GM23338 (cell line): ENCODE measurements at regions not wholly inside any gene's neighbourhood (a gene's known extent, or its start where the extent isn't known, plus 50 kb on each side); places are given as distances from the start of the nearest gene placed in this dataset.

Experiments
- ATAC-seq: fragments of 200-7000 bp; cut with Tn5 transposase; 3 replicates; pipeline ENCODE4 v1.9.1; 2020
- DNase-seq: peaks from one replicate; pipeline ENCODE4 v3.0.0-alpha.2; 2015; ENCODE audit warnings: low spot score
- H2AFZ ChIP-seq: fragments of 200-600 bp; sonication (generic); 2 replicates; pipeline ENCODE4 v1.8.0; 2016; ENCODE audit warnings: antibody characterized with exemption, mild to moderate bottlenecking, moderate library complexity
- H3F3A ChIP-seq: fragments of 200-600 bp; sonication (generic); replicated peaks from 2 replicates; pipeline ENCODE4 v1.8.0; 2017; ENCODE audit warnings: antibody characterized with exemption, mixed run types, low read depth
- H3K27ac ChIP-seq: fragments of 200-600 bp; sonication (generic); 2 replicates; pipeline ENCODE4 v1.6.1; 2016; ENCODE audit warnings: low read depth
- H3K27me3 ChIP-seq: fragments of 200-600 bp; sonication (generic); 2 replicates; pipeline ENCODE4 v1.8.0; 2016; ENCODE audit warnings: mild to moderate bottlenecking, mixed run types, moderate library complexity; ENCODE audit not compliant: insufficient read depth
- H3K36me3 ChIP-seq: fragments of 200-600 bp; sonication (generic); 2 replicates; pipeline ENCODE4 v1.8.0; 2016; ENCODE audit warnings: mild to moderate bottlenecking; ENCODE audit not compliant: insufficient read depth
- H3K4me1 ChIP-seq: fragments of 200-600 bp; sonication (generic); 2 replicates; pipeline ENCODE4 v1.8.0; 2016; ENCODE audit warnings: mild to moderate bottlenecking, moderate library complexity; ENCODE audit not compliant: insufficient read depth
- H3K4me2 ChIP-seq: fragments of 200-600 bp; sonication (generic); 2 replicates; pipeline ENCODE4 v1.7.1; 2017; ENCODE audit warnings: mixed run types
- H3K4me3 ChIP-seq: fragments of 200-600 bp; sonication (generic); 2 replicates; pipeline ENCODE4 v1.6.1; 2016; ENCODE audit warnings: mixed run types
- H3K79me2 ChIP-seq: fragments of 200-600 bp; sonication (generic); replicated peaks from 2 replicates; pipeline ENCODE4 v1.8.0; 2017; ENCODE audit warnings: mild to moderate bottlenecking; ENCODE audit not compliant: insufficient read depth
- H3K9me2 ChIP-seq: fragments of 200-600 bp; sonication (generic); 2 replicates; pipeline ENCODE4 v1.8.0; 2017; ENCODE audit not compliant: insufficient read depth
- H4K20me1 ChIP-seq: fragments of 200-600 bp; sonication (generic); replicated peaks from 2 replicates; pipeline ENCODE4 v1.8.0; 2017; ENCODE audit warnings: mild to moderate bottlenecking; ENCODE audit not compliant: insufficient read depth
- H3K27ac Mint-ChIP-seq: 2 replicates; pipeline ENCODE4 v1.8.0; 2020; ENCODE audit warnings: inconsistent platforms, mild to moderate bottlenecking, moderate library complexity, mixed read lengths
- H3K27me3 Mint-ChIP-seq: 3 replicates; pipeline ENCODE4 v1.8.0; 2022; ENCODE audit warnings: low read depth, mild to moderate bottlenecking, moderate library complexity, mixed read lengths, inconsistent platforms; ENCODE audit not compliant: insufficient read depth, poor library complexity
- H3K36me3 Mint-ChIP-seq: 3 replicates; pipeline ENCODE4 v1.8.0; 2021; ENCODE audit warnings: low read depth, mild to moderate bottlenecking, inconsistent platforms, moderate library complexity, mixed read lengths
- H3K4me1 Mint-ChIP-seq: 3 replicates; pipeline ENCODE4 v1.8.0; 2020; ENCODE audit warnings: mild to moderate bottlenecking, inconsistent platforms, mixed read lengths
- H3K4me3 Mint-ChIP-seq: 3 replicates; pipeline ENCODE4 v1.8.0; 2021; ENCODE audit warnings: moderate library complexity, mild to moderate bottlenecking, inconsistent platforms, mixed read lengths
- H3K9me3 Mint-ChIP-seq: 3 replicates; pipeline ENCODE4 v1.8.0; 2020; ENCODE audit warnings: moderate library complexity, mild to moderate bottlenecking, inconsistent platforms, mixed read lengths
- CREB1 ChIP-seq: fragments of 250-450 bp; sonication (Bioruptor Pico); IDR thresholded peaks from 2 replicates; pipeline ENCODE4 v1.5.0; 2020; ENCODE audit warnings: low read depth, mild to moderate bottlenecking, moderate library complexity
- CTCF ChIP-seq, 2 experiments: fragments of 200-600 bp in 1 of 2; sonication (generic) in 1 of 2; conservative IDR thresholded peaks; 2 replicates each; pipeline versions ENCODE4 v1.5.1 to v1.6.1; 2016 to 2017; ENCODE audit warnings: antibody characterized with exemption in 2 of 2, low read depth in 2 of 2, mild to moderate bottlenecking in 2 of 2, moderate library complexity in 1 of 2
- EZH2 ChIP-seq: fragments of 200-600 bp; sonication (generic); IDR thresholded peaks from one replicate; pipeline ENCODE4 v1.8.0; 2017; ENCODE audit warnings: antibody characterized with exemption, mild to moderate bottlenecking, low read depth; ENCODE audit not compliant: unreplicated experiment
- EZH2phosphoT487 ChIP-seq: fragments of 200-600 bp; sonication (generic); IDR thresholded peaks from one replicate; pipeline ENCODE4 v1.8.1; 2018; ENCODE audit warnings: antibody characterized with exemption; ENCODE audit not compliant: unreplicated experiment
- JUNB ChIP-seq: IDR thresholded peaks from one replicate; pipeline ENCODE4 v1.6.1; 2016; ENCODE audit warnings: antibody characterized with exemption; ENCODE audit not compliant: unreplicated experiment
- NANOG ChIP-seq: IDR thresholded peaks from 2 replicates; pipeline ENCODE4 v1.6.1; 2016; ENCODE audit warnings: antibody characterized with exemption, borderline replicate concordance
- POLR2AphosphoS5 ChIP-seq: IDR thresholded peaks from 2 replicates; pipeline ENCODE4 v1.6.1; 2016; ENCODE audit warnings: antibody characterized with exemption, low read depth
- REST ChIP-seq: IDR thresholded peaks from one replicate; pipeline ENCODE4 v1.6.1; 2018; ENCODE audit warnings: antibody characterized with exemption; ENCODE audit not compliant: unreplicated experiment
- STAT1 ChIP-seq: IDR thresholded peaks from one replicate; pipeline ENCODE4 v1.6.1; 2016; ENCODE audit warnings: antibody characterized with exemption; ENCODE audit not compliant: unreplicated experiment
- ZNF114 ChIP-seq: fragments of 250-450 bp; sonication (Bioruptor Pico); IDR thresholded peaks from 2 replicates; pipeline ENCODE4 v1.5.0; 2020; ENCODE audit warnings: mild to moderate bottlenecking, moderate library complexity
- ZNF331 ChIP-seq: fragments of 250-450 bp; sonication (Bioruptor Pico); IDR thresholded peaks from 2 replicates; pipeline ENCODE4 v1.5.0; 2020; ENCODE audit warnings: low read depth, mild to moderate bottlenecking, moderate library complexity
- TF ChIP-seq, protein P1 (sequence below): fragments of 250-450 bp; sonication (Bioruptor Pico); IDR thresholded peaks from 2 replicates; pipeline ENCODE4 v1.5.0; 2020; ENCODE audit warnings: mild to moderate bottlenecking, moderate library complexity
- TF ChIP-seq, protein P2 (sequence below): IDR thresholded peaks from 2 replicates; pipeline ENCODE4 v1.6.1; 2016; ENCODE audit warnings: antibody characterized with exemption

DNA sequence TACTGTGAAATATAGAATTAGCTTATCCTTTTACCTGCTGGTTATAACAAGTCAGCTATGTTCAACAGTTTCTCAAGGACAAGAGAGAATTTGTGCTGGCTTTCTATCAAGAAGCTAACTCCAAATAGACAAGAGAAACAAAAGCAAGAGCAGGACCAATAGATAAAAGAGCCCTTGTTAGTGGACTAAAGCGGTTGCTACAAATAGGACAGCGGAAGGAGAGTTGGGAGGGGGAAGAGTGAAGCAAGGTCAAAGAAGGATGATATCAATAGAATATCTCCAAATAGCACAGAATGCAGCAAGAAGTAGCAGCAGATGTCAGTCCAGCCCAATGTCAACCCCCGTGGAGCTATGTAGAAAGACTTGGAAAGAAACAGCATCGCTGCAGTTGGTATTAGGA is 53.0 kb upstream of the AKT3 start:
- Histone ChIP-seq H3K4me3 (no peak overlapping the region), H2AFZ (no peak overlapping the region), H3F3A (no peaks in the 10 kb centered on the region), H3K9me2 (peaks cover under 1% of the 10 kb centered on the region; the same call in 1 of the 2 replicates), H3K4me2 (no peak overlapping the region), H4K20me1 (no peaks in the 10 kb centered on the region), H3K79me2 (no peaks in the 10 kb centered on the region), H3K27ac (no peak overlapping the region), H3K4me1 (no peaks in the 10 kb centered on the region), H3K36me3 (no peaks in the 10 kb centered on the region), H3K27me3 (no peaks in the 10 kb centered on the region)
- ATAC-seq (no peak), DNase-seq (no peak)
- H3K9me3 Mint-ChIP-seq: no peaks in the 10 kb centered on the region
- H3K4me3 Mint-ChIP-seq: no peak overlapping the region
- H3K27ac Mint-ChIP-seq: no peak overlapping the region
- TF ChIP-seq REST (no peak), ZNF331 (no peak), CREB1 (no peak), STAT1 (no peak), EZH2phosphoT487 (no peak), JUNB (no peak), CTCF (conservative IDR thresholded peaks at IDR 0.05; ENCODE audit: low read depth in 2 of 2) (no peak), NANOG (no peak), POLR2AphosphoS5 (no peak), EZH2 (no peak), ZNF114 (no peak)
- TF ChIP-seq, protein P1, sequence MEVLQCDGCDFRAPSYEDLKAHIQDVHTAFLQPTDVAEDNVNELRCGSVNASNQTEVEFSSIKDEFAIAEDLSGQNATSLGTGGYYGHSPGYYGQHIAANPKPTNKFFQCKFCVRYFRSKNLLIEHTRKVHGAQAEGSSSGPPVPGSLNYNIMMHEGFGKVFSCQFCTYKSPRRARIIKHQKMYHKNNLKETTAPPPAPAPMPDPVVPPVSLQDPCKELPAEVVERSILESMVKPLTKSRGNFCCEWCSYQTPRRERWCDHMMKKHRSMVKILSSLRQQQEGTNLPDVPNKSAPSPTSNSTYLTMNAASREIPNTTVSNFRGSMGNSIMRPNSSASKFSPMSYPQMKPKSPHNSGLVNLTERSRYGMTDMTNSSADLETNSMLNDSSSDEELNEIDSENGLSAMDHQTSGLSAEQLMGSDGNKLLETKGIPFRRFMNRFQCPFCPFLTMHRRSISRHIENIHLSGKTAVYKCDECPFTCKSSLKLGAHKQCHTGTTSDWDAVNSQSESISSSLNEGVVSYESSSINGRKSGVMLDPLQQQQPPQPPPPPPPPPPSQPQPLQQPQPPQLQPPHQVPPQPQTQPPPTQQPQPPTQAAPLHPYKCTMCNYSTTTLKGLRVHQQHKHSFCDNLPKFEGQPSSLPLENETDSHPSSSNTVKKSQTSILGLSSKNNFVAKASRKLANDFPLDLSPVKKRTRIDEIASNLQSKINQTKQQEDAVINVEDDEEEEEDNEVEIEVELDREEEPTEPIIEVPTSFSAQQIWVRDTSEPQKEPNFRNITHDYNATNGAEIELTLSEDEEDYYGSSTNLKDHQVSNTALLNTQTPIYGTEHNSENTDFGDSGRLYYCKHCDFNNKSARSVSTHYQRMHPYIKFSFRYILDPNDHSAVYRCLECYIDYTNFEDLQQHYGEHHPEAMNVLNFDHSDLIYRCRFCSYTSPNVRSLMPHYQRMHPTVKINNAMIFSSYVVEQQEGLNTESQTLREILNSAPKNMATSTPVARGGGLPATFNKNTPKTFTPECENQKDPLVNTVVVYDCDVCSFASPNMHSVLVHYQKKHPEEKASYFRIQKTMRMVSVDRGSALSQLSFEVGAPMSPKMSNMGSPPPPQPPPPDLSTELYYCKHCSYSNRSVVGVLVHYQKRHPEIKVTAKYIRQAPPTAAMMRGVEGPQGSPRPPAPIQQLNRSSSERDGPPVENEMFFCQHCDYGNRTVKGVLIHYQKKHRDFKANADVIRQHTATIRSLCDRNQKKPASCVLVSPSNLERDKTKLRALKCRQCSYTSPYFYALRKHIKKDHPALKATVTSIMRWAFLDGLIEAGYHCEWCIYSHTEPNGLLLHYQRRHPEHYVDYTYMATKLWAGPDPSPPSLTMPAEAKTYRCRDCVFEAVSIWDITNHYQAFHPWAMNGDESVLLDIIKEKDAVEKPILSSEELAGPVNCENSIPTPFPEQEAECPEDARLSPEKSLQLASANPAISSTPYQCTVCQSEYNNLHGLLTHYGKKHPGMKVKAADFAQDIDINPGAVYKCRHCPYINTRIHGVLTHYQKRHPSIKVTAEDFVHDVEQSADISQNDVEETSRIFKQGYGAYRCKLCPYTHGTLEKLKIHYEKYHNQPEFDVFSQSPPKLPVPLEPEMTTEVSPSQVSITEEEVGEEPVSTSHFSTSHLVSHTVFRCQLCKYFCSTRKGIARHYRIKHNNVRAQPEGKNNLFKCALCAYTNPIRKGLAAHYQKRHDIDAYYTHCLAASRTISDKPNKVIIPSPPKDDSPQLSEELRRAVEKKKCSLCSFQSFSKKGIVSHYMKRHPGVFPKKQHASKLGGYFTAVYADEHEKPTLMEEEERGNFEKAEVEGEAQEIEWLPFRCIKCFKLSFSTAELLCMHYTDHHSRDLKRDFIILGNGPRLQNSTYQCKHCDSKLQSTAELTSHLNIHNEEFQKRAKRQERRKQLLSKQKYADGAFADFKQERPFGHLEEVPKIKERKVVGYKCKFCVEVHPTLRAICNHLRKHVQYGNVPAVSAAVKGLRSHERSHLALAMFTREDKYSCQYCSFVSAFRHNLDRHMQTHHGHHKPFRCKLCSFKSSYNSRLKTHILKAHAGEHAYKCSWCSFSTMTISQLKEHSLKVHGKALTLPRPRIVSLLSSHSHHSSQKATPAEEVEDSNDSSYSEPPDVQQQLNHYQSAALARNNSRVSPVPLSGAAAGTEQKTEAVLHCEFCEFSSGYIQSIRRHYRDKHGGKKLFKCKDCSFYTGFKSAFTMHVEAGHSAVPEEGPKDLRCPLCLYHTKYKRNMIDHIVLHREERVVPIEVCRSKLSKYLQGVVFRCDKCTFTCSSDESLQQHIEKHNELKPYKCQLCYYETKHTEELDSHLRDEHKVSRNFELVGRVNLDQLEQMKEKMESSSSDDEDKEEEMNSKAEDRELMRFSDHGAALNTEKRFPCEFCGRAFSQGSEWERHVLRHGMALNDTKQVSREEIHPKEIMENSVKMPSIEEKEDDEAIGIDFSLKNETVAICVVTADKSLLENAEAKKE: no peak
- TF ChIP-seq, protein P2, sequence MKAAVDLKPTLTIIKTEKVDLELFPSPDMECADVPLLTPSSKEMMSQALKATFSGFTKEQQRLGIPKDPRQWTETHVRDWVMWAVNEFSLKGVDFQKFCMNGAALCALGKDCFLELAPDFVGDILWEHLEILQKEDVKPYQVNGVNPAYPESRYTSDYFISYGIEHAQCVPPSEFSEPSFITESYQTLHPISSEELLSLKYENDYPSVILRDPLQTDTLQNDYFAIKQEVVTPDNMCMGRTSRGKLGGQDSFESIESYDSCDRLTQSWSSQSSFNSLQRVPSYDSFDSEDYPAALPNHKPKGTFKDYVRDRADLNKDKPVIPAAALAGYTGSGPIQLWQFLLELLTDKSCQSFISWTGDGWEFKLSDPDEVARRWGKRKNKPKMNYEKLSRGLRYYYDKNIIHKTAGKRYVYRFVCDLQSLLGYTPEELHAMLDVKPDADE: no peak
- no peaks in the 10 kb centered on the region for H3K36me3 Mint-ChIP-seq
- H3K27me3 Mint-ChIP-seq: peaks cover 2% of the 10 kb centered on the region
- H3K4me1 Mint-ChIP-seq: no peaks in the 10 kb centered on the region
